ENCODE measurements at regions not wholly inside any gene's neighbourhood (a gene's known extent, or its start where the extent isn't known, plus 50 kb on each side); places are given as distances from the start of the nearest gene placed in this dataset.

GRCh38 chr4:24321616-24322015, 262.7 kb downstream of the DHX15 start:
- no peak for TF ChIP-seq CTCF (IDR thresholded peaks at IDR 0.05)
- no peaks in the 10 kb centered on the region for H3K36me3 ChIP-seq
- DNase-seq (no peak), ATAC-seq (no peak)
- no peaks in the 10 kb centered on the region for H3K4me1 ChIP-seq
- intact Hi-C loops (cut with DNase I): no loop called here
- H3K27ac ChIP-seq: no peak overlapping the region
- H3K9me3 ChIP-seq: no peaks in the 10 kb centered on the region
- no peaks in the 10 kb centered on the region for H3K27me3 ChIP-seq
- H3K4me3 ChIP-seq: no peak overlapping the region

DNA sequence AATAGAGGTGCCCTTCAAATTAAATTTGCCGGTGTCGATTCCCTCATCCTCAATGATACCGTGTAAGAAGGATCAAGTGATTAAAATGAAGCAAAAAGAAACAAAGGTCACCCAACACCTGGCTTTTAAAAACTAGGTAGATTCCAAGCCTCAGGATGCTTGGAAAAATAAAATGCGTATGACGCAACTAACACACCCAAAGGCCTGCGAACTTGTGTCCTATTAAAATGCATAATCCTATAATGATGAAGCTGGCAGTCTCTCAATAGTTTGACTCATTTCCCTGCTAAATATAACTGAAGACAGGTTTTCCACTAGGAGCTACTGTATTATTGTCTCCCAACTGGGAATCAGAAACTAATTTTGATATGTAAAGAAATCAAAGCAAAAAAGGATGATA, 263.2 kb downstream of the DHX15 start:
- Histone ChIP-seq H3K27ac (no peak overlapping the region), H3K4me1 (no peaks in the 10 kb centered on the region), H3K36me3 (no peaks in the 10 kb centered on the region), H3K9me3 (no peaks in the 10 kb centered on the region), H3K27me3 (no peaks in the 10 kb centered on the region), H3K4me3 (no peak overlapping the region)
- intact Hi-C loops (cut with DNase I): no loop called here
- ATAC-seq (no peak), DNase-seq (no peak)
- no peak for TF ChIP-seq CTCF (IDR thresholded peaks at IDR 0.05)

GRCh38 chr4:24319387-24319786, 265.0 kb downstream of the DHX15 start:
- Histone ChIP-seq H3K9me3 (no peaks in the 10 kb centered on the region), H3K27me3 (no peaks in the 10 kb centered on the region), H3K4me3 (no peak overlapping the region), H3K27ac (no peak overlapping the region), H3K36me3 (no peaks in the 10 kb centered on the region), H3K4me1 (no peaks in the 10 kb centered on the region)
- intact Hi-C loops (cut with DNase I): no loop called here
- TF ChIP-seq CTCF (IDR thresholded peaks at IDR 0.05): no peak
- ATAC-seq (no peak), DNase-seq (no peak)

DNA sequence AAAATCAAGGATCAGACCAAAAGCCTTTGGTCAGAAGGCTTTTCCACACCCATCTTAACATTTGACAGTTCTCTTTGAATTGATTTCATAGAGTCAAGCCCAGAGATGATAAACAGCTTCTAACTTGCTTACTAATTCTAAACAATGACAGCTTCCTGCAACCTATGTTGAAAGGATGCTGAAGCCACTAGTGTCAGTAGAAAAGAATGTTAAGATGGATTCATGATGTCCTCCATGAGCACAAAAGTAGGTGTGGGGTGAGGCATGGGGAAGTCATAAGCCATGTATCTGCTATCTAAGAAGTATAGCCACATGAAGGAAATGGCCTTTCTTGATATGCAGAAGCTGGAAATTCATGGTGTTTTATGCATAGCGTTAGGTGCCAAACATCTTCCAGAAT, 269.3 kb downstream of the DHX15 start:
- intact Hi-C loops (cut with DNase I): no loop called here
- Histone ChIP-seq H3K4me3 (no peak overlapping the region), H3K4me1 (no peaks in the 10 kb centered on the region), H3K27ac (no peak overlapping the region), H3K36me3 (no peaks in the 10 kb centered on the region), H3K27me3 (no peaks in the 10 kb centered on the region), H3K9me3 (no peaks in the 10 kb centered on the region)
- ATAC-seq: no peak
- no peak for DNase-seq
- no peak for TF ChIP-seq CTCF (IDR thresholded peaks at IDR 0.05)

- H3K4me1 ChIP-seq: no peaks in the 10 kb centered on the region
- TF ChIP-seq CTCF (IDR thresholded peaks at IDR 0.05): no peak
Observed at GRCh38 chr4:24312261-24312913, 272.0 kb downstream of the DHX15 start.

More at GRCh38 chr4:24312261-24312913, 272.0 kb downstream of the DHX15 start:
- Histone ChIP-seq H3K27ac (no peak overlapping the region), H3K9me3 (no peaks in the 10 kb centered on the region), H3K27me3 (no peaks in the 10 kb centered on the region), H3K4me3 (no peak overlapping the region), H3K36me3 (no peaks in the 10 kb centered on the region)
- ATAC-seq (no peak), DNase-seq (no peak)
- intact Hi-C loops (cut with DNase I): no loop called here
